Mesothelial cell of epicardium (in vitro differentiated cells): ENCODE measurements at regions not wholly inside any gene's neighbourhood (a gene's known extent, or its start where the extent isn't known, plus 50 kb on each side); places are given as distances from the start of the nearest gene placed in this dataset.

Source experiments
- DNase-seq, 2 experiments: peaks; one replicate each; pipeline ENCODE4 v3.0.0; 2021; ENCODE audit warnings: low spot score in 2 of 2; ENCODE audit not compliant: unreplicated experiment in 2 of 2
- H3K27ac Mint-ChIP-seq: 2 replicates; pipeline ENCODE4 v1.8.0; 2021; ENCODE audit warnings: mixed read lengths
- H3K27me3 Mint-ChIP-seq: 2 replicates; pipeline ENCODE4 v1.8.0; 2021; ENCODE audit warnings: low read depth, mixed read lengths
- H3K36me3 Mint-ChIP-seq: 2 replicates; pipeline ENCODE4 v1.8.0; 2021; ENCODE audit warnings: mixed read lengths
- H3K4me1 Mint-ChIP-seq: 2 replicates; pipeline ENCODE4 v1.8.0; 2021; ENCODE audit warnings: mixed read lengths
- H3K4me3 Mint-ChIP-seq: 2 replicates; pipeline ENCODE4 v1.8.0; 2021; ENCODE audit warnings: mild to moderate bottlenecking, moderate library complexity, mixed read lengths
- H3K9me3 Mint-ChIP-seq: 2 replicates; pipeline ENCODE4 v1.8.0; 2021; ENCODE audit warnings: mixed read lengths
- CTCF ChIP-seq: fragments of 200-600 bp; sonication (generic); IDR thresholded peaks from one replicate; pipeline ENCODE4 v1.5.0; 2021; ENCODE audit warnings: antibody characterized with exemption; ENCODE audit not compliant: unreplicated experiment

DNA sequence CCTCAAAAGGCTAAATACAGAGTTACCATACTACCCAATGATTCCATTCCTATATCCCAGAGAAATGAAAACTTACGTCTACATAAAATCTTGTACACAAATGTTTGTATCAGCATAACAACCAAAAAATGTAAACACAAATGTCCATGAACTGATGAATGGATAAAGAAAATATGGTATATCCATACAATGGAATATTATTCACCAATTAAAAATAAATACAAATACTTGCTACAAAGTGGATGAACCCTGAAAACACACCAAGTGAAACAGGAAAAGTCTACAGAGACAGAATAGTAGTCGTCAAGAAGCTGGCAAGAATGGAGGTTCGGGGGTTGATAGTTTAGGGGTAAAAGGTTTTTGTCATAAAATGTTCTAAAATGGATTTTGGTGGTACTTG, 54.0 kb upstream of the ANKRD28 start:
- TF ChIP-seq CTCF, result no peak
- peaks cover 35% of the 10 kb centered on the region for H3K36me3 Mint-ChIP-seq
- peaks cover 30% of the 10 kb centered on the region for H3K9me3 Mint-ChIP-seq

DNA sequence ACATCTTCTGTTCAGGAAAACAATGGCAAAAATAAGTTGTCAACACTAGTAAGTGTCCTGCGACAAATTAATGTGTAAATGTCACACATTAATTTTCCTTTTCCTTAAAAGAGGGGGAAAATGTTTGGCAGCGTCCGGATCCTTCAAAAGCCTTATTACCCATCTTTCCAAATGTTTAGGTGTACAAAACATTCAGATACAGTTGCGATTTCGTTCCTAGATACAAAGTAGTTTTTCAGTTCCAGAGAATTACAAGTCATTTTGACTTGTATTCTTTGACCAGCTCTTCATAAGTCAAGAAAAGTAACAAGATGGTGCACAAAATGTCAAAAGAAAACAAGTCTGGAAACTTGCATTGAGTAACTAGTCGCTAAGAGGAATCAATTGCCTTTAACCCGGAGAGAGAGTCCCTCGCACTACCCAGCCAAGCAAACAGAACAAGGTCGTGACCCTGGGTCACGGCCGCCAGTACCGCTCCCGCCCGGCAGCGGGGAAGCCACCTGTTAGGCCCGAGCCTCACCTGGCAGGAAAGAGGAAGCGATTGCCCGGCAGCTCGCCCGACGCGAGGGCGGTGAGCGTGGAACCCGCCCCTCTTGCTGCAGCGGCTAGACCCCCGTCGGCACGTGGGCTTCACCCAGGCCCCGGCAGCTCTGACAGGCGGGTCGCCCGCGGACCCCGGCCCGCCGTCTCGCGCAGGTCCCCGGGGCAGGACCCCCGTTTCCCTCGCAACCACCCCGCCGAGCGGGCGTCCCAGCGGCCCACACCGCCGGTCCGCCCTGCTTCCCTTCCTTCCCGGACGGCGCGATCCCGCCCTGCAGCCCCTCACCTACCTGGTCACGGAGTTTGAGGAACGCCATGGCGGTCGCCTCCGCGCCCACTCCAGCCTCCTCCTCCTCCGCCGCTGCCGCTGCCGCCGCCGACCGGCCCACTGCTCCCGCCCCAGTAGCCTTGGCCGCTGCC, 61.0 kb upstream of the ANKRD28 start:
- TF ChIP-seq CTCF, result no peak
- DNase-seq, result peak; percentile 26 to 59
- Mint-ChIP-seq H3K27me3 (no peaks in the 10 kb centered on the region), H3K4me1 (peaks cover 26% of the 10 kb centered on the region), H3K4me3 (peak overlapping the region; percentile 92), H3K27ac (peak overlapping the region; percentile 94), H3K9me3 (peaks cover 10% of the 10 kb centered on the region), H3K36me3 (peaks cover 8% of the 10 kb centered on the region)

More for the DNA sequence above, 54.0 kb upstream of the ANKRD28 start:
- peaks cover 3% of the 10 kb centered on the region for H3K4me1 Mint-ChIP-seq
- no peak overlapping the region for H3K27ac Mint-ChIP-seq
- H3K27me3 Mint-ChIP-seq, result no peaks in the 10 kb centered on the region
- H3K4me3 Mint-ChIP-seq, result no peak overlapping the region
- DNase-seq, result no peak

DNA sequence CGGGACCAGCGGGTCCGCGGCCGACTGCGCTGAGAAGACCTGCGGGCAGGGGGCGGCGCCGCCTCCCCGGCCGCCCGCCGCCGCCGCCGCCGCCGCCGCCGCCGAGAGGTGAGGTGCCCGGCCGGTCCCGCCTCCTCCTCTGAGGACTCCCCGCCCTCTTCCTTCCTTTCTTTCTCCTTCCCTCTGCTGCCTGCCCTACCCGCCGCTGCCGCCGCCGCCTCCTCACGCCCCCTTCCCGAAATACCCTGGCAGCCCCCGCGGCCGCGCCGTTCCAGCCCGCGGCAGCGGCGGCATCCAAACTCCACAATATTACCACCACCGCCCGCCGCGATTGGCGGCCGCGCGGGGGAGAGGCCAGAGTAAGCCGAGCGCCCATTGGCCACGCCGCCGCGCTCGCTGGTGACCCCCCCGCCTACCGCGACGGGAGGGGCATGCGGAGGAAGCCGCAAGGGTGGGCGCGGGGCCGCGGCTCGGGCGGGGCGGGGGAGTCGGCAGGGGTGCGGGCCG, 61.8 kb upstream of the ANKRD28 start:
- peak; percentile 72 to 82 for DNase-seq
- H3K27me3 Mint-ChIP-seq, result no peaks in the 10 kb centered on the region
- peaks cover 26% of the 10 kb centered on the region for H3K4me1 Mint-ChIP-seq
- H3K4me3 Mint-ChIP-seq, result peak overlapping the region; percentile 93
- no peak for TF ChIP-seq CTCF
- peak overlapping the region; percentile 97 for H3K27ac Mint-ChIP-seq
- peaks cover under 1% of the 10 kb centered on the region for H3K36me3 Mint-ChIP-seq
- H3K9me3 Mint-ChIP-seq, result peaks cover 9% of the 10 kb centered on the region

DNA sequence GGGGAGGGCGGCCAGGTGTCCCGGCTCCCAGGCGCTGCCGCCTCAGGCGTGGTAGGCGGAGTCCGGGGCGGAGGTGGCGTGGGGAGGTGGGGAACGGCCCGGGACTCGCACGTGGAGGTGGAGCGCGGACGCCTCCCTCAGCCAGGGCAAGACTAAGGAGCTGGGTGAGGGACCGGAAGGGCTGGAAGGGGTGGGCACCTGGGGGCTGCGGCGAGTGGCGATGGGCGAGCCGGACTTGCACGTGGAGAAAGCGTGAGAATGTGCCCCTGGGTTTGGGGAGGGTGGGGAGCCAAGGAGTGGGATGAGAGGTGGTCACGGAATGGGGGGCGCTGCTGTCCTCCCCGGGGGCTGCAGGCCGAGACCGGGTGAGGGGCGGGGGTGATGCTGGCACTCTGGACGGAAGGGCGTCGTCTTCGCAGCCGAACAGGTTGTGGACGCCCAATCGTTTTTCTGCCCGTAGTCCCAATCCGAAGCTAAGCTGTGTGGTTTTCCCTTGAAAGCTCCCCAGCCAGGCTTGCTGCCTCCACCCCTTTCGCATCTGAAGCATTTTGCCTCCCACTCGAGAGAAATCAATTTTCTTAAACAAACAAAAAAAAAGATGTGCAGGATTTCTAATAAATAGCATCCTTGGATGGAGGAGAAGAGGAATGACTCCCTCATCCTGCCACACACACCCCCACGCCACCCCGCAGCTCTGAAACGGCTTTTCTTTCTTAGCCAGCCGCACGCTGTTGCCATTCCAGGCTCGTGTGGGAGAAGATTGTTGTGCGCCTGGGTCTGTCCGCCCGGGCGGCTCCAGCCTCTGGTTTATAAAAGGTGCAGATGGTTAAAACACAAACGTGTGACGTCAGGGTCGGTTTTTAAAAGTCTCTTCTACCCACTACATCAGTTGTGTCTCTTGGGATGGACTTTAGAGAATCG, 62.5 kb upstream of the ANKRD28 start:
- H3K4me3 Mint-ChIP-seq, result peak overlapping the region; percentile 83
- H3K27ac Mint-ChIP-seq, result peak overlapping the region; percentile 70
- H3K27me3 Mint-ChIP-seq, result no peaks in the 10 kb centered on the region
- H3K36me3 Mint-ChIP-seq, result peaks cover 5% of the 10 kb centered on the region
- H3K4me1 Mint-ChIP-seq, result peaks cover 25% of the 10 kb centered on the region
- peaks cover 15% of the 10 kb centered on the region for H3K9me3 Mint-ChIP-seq
- DNase-seq, result peak; percentile 29 to 65
- no peak for TF ChIP-seq CTCF

DNA sequence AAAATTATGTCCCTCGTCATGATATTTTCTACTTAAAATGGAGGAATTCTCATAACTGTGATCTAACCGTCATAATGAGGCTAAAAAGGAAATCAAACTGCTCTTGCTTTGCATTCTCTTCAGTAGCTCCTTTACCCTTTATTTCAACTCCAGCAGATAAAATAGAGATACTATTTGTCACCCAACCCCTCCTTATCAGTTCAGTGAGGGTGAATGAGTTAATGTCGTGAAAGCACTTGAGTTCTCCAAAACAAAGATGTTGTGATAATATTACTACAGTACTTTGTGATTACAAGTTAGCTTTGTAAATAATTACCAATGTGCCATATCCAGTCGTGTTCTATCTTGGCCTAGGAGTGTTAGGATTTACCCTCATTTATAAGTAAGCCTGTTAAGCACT, 63.4 kb upstream of the ANKRD28 start:
- Mint-ChIP-seq H3K9me3 (peaks cover 19% of the 10 kb centered on the region), H3K27ac (peak overlapping the region; percentile 70), H3K36me3 (peaks cover 7% of the 10 kb centered on the region), H3K27me3 (no peaks in the 10 kb centered on the region), H3K4me1 (peaks cover 24% of the 10 kb centered on the region), H3K4me3 (peak overlapping the region; percentile 83)
- no peak for DNase-seq
- no peak for TF ChIP-seq CTCF
